H9 (cell line): ENCODE measurements at regions not wholly inside any gene's neighbourhood (a gene's known extent, or its start where the extent isn't known, plus 50 kb on each side); places are given as distances from the start of the nearest gene placed in this dataset.

ENCODE experiments used
- DNase-seq: peaks from one replicate; pipeline ENCODE4 v3.0.0-alpha.2; 2017
- H2AFZ ChIP-seq: one replicate; pipeline ENCODE4 v1.6.1; 2013; ENCODE audit warnings: mild to moderate bottlenecking, low read length, control low read depth, moderate library complexity
- H2AK5ac ChIP-seq: 2 replicates; pipeline ENCODE4 v1.6.1; 2013; ENCODE audit warnings: low read length, control low read depth, mixed read lengths; ENCODE audit not compliant: insufficient read length
- H2BK120ac ChIP-seq: one replicate; pipeline ENCODE4 v1.6.1; 2013; ENCODE audit warnings: low read depth, mild to moderate bottlenecking, low read length, control low read depth, inconsistent platforms; ENCODE audit not compliant: poor library complexity, severe bottlenecking
- H2BK12ac ChIP-seq: 2 replicates; pipeline ENCODE4 v1.6.1; 2013; ENCODE audit warnings: low read length, control low read depth, mixed read lengths, low read depth; ENCODE audit not compliant: insufficient read length
- H2BK15ac ChIP-seq: 2 replicates; pipeline ENCODE4 v1.6.1; 2013; ENCODE audit warnings: low read depth, low read length, control low read depth
- H2BK20ac ChIP-seq: one replicate; pipeline ENCODE4 v1.6.1; 2013; ENCODE audit warnings: low read depth, mild to moderate bottlenecking, low read length, control low read depth, inconsistent platforms; ENCODE audit not compliant: poor library complexity, severe bottlenecking
- H2BK5ac ChIP-seq: 2 replicates; pipeline ENCODE4 v1.6.1; 2013; ENCODE audit warnings: low read length, control low read depth, mixed read lengths; ENCODE audit not compliant: insufficient read length
- H3K14ac ChIP-seq: 2 replicates; pipeline ENCODE4 v1.6.1; 2013; ENCODE audit warnings: low read length, control low read depth; ENCODE audit not compliant: insufficient read depth
- H3K18ac ChIP-seq: 2 replicates; pipeline ENCODE4 v1.6.1; 2013; ENCODE audit warnings: low read depth, mild to moderate bottlenecking, mixed read lengths, low read length, control low read depth; ENCODE audit not compliant: insufficient read length
- H3K23ac ChIP-seq: 2 replicates; pipeline ENCODE4 v1.6.1; 2013; ENCODE audit warnings: low read length, control low read depth, mixed read lengths, low read depth; ENCODE audit not compliant: insufficient read length
- H3K23me2 ChIP-seq: 2 replicates; pipeline ENCODE4 v1.6.1; 2013; ENCODE audit warnings: low read depth, mild to moderate bottlenecking, mixed read lengths, low read length, control low read depth; ENCODE audit not compliant: insufficient read length, poor library complexity, severe bottlenecking
- H3K27ac ChIP-seq: 2 replicates; pipeline ENCODE4 v1.5.1; 2013; ENCODE audit warnings: low read length, control low read depth, mixed read lengths, low read depth; ENCODE audit not compliant: insufficient read length
- H3K27me3 ChIP-seq: 2 replicates; pipeline ENCODE4 v1.6.1; 2013; ENCODE audit warnings: low read length, control low read depth, inconsistent platforms; ENCODE audit not compliant: insufficient read depth
- H3K4ac ChIP-seq: 2 replicates; pipeline ENCODE4 v1.6.1; 2013; ENCODE audit warnings: low read depth, mild to moderate bottlenecking, control low read depth, inconsistent platforms, low read length, moderate library complexity
- H3K4me1 ChIP-seq: 2 replicates; pipeline ENCODE4 v1.6.1; 2013; ENCODE audit warnings: low read length, control low read depth, inconsistent platforms; ENCODE audit not compliant: insufficient read depth
- H3K4me2 ChIP-seq: 2 replicates; pipeline ENCODE4 v1.6.1; 2013; ENCODE audit warnings: low read length, control low read depth, mixed read lengths; ENCODE audit not compliant: insufficient read length, insufficient read depth
- H3K56ac ChIP-seq: 2 replicates; pipeline ENCODE4 v1.6.1; 2013; ENCODE audit warnings: low read depth, mild to moderate bottlenecking, mixed read lengths, low read length, control low read depth; ENCODE audit not compliant: insufficient read length
- H3K79me1 ChIP-seq: 2 replicates; pipeline ENCODE4 v1.6.1; 2013; ENCODE audit warnings: low read depth, mild to moderate bottlenecking, moderate library complexity, low read length, control low read depth, inconsistent platforms; ENCODE audit not compliant: insufficient read depth, poor library complexity, severe bottlenecking
- H3K79me2 ChIP-seq: 2 replicates; pipeline ENCODE4 v1.6.1; 2013; ENCODE audit warnings: low read length, control low read depth, inconsistent platforms; ENCODE audit not compliant: insufficient read depth
- H3K9ac ChIP-seq: 2 replicates; pipeline ENCODE4 v1.6.1; 2013; ENCODE audit warnings: low read length, control low read depth, mixed read lengths; ENCODE audit not compliant: insufficient read length; ENCODE audit errors: extremely low read depth
- H3K9me3 ChIP-seq: one replicate; pipeline ENCODE4 v1.6.1; 2013; ENCODE audit warnings: low read depth, low read length, inconsistent platforms; ENCODE audit not compliant: control insufficient read depth
- H3T11ph ChIP-seq: one replicate; pipeline ENCODE4 v1.6.1; 2013; ENCODE audit warnings: mild to moderate bottlenecking, low read length, control low read depth, inconsistent platforms
- H4K20me1 ChIP-seq: one replicate; pipeline ENCODE4 v1.6.1; 2013; ENCODE audit not compliant: control insufficient read depth, insufficient read length, insufficient read depth
- H4K5ac ChIP-seq: 2 replicates; pipeline ENCODE4 v1.6.1; 2013; ENCODE audit warnings: low read depth, mild to moderate bottlenecking, mixed read lengths, low read length, control low read depth; ENCODE audit not compliant: insufficient read length
- H4K8ac ChIP-seq: replicated peaks from 2 replicates; pipeline ENCODE4 v1.6.1; 2013; ENCODE audit warnings: low read length, control low read depth, mixed read lengths, low read depth; ENCODE audit not compliant: insufficient read length
- H4K91ac ChIP-seq: 2 replicates; pipeline ENCODE4 v1.6.1; 2013; ENCODE audit warnings: low read depth, mild to moderate bottlenecking, moderate library complexity, mixed read lengths, low read length, control low read depth; ENCODE audit not compliant: insufficient read length
- H3K27ac Mint-ChIP-seq, 3 experiments: 2 replicates in 2 of 3; 3 replicates in 1 of 3; pipeline ENCODE4 v1.8.0; 2020 to 2021; ENCODE audit warnings: mixed read lengths in 3 of 3, mild to moderate bottlenecking in 1 of 3, moderate library complexity in 1 of 3
- H3K27me3 Mint-ChIP-seq: 2 replicates; pipeline ENCODE4 v1.8.0; 2021; ENCODE audit warnings: low read depth, mild to moderate bottlenecking, moderate library complexity, mixed read lengths
- H3K36me3 Mint-ChIP-seq, 3 experiments: 2 replicates in 2 of 3; 3 replicates in 1 of 3; pipeline ENCODE4 v1.8.0; 2020 to 2021; ENCODE audit warnings: low read depth in 3 of 3, mixed read lengths in 3 of 3; ENCODE audit not compliant: insufficient read depth in 1 of 3
- H3K4me1 Mint-ChIP-seq, 2 experiments: 2 replicates each; pipeline ENCODE4 v1.8.0; 2020; ENCODE audit warnings: mixed read lengths in 2 of 2
- H3K4me3 Mint-ChIP-seq, 2 experiments: 2 replicates in 1 of 2; 3 replicates in 1 of 2; pipeline ENCODE4 v1.8.0; 2020 to 2021; ENCODE audit warnings: mild to moderate bottlenecking in 2 of 2, mixed read lengths in 2 of 2, moderate library complexity in 1 of 2
- H3K9me3 Mint-ChIP-seq, 2 experiments: 2 replicates in 1 of 2; 3 replicates in 1 of 2; pipeline ENCODE4 v1.8.0; 2020; ENCODE audit warnings: mild to moderate bottlenecking in 2 of 2, mixed read lengths in 2 of 2, moderate library complexity in 1 of 2
- CTCF ChIP-seq: fragments of 200-600 bp; sonication (generic); conservative IDR thresholded peaks from 3 replicates; pipeline ENCODE4 v1.8.0; 2021; ENCODE audit warnings: antibody characterized with exemption, mild to moderate bottlenecking
- WGBS: extraction: QIAGEN DNeasy Blood & Tissue Kit; methylation state at CpG from one replicate; pipeline ENCODE4 v1.1.7; 2013; ENCODE audit warnings: missing lambda C conversion rate, low lambda C conversion rate, mixed read lengths; ENCODE audit not compliant: insufficient read length; ENCODE audit errors: extremely low coverage; 5-methylcytosine and 5-hydroxymethylcytosine counted together

- Histone ChIP-seq H2AK5ac (no peak overlapping the region), H4K5ac (no peak overlapping the region), H3K79me1 (no peaks in the 10 kb centered on the region), H3K4me2 (no peak overlapping the region), H3K4me1 (no peaks in the 10 kb centered on the region), H3K4ac (no peak overlapping the region), H3K14ac (no peak overlapping the region), H3K27ac (no peak overlapping the region), H3K9me3 (no peaks in the 10 kb centered on the region), H4K20me1 (no peaks in the 10 kb centered on the region), H2BK20ac (no peak overlapping the region), H4K8ac (no peak overlapping the region), H3K56ac (no peak overlapping the region), H2BK5ac (no peak overlapping the region), H3K23ac (no peak overlapping the region), H3K9ac (no peak overlapping the region), H2AFZ (no peak overlapping the region), H3K23me2 (no peaks in the 10 kb centered on the region), H2BK120ac (no peak overlapping the region), H3T11ph (no peak overlapping the region), H3K18ac (no peak overlapping the region), H4K91ac (no peak overlapping the region), H2BK15ac (no peak overlapping the region), H2BK12ac (no peak overlapping the region), H3K27me3 (no peaks in the 10 kb centered on the region), H3K79me2 (no peaks in the 10 kb centered on the region)
- WGBS, result no CpG with 5 or more reads among the region's 24 CpGs
- DNase-seq, result no peak
- no peak overlapping the region for H3K27ac Mint-ChIP-seq
- no peaks in the 10 kb centered on the region for H3K4me1 Mint-ChIP-seq
- H3K4me3 Mint-ChIP-seq, result no peak overlapping the region
- H3K36me3 Mint-ChIP-seq, result no peaks in the 10 kb centered on the region; a peak in 1 of 7 replicates
- no peak for TF ChIP-seq CTCF
- H3K27me3 Mint-ChIP-seq, result no peaks in the 10 kb centered on the region
- no peaks in the 10 kb centered on the region; a peak in 1 of 5 replicates for H3K9me3 Mint-ChIP-seq
Measured at GRCh38 chr3:83216919-83217594, 1455.6 kb upstream of the GBE1 start.
